Endothelial cell of umbilical vein (primary cell): ENCODE measurements at regions not wholly inside any gene's neighbourhood (a gene's known extent, or its start where the extent isn't known, plus 50 kb on each side); places are given as distances from the start of the nearest gene placed in this dataset.

Experiments
- BruUV-seq: library from RNA; stranded (reverse); fragments of 400-500 nt; replicated peaks from 2 replicates; lab custom pipeline; 2021; lab: Mats Ljungman, UMichigan
- CTCF ChIA-PET: fragments of 300-600, 350-600 bp; sonication (Branson Sonifier 250); formaldehyde crosslinking; loops from one replicate; lab custom pipeline; 2021; ENCODE audit warnings: antibody characterized with exemption, inconsistent platforms; lab: Charles Lee
- POLR2A ChIA-PET: fragments of 300-600, 350-600 bp; sonication (Branson Sonifier 250); formaldehyde crosslinking; loops from one replicate; lab custom pipeline; 2021; ENCODE audit warnings: antibody characterized with exemption, inconsistent platforms; lab: Charles Lee
- DNase-seq: peaks from one replicate; pipeline ENCODE4 v3.0.0-alpha.2; 2011; ENCODE audit warnings: low read depth, low spot score
- FAIRE-seq: peaks from 2 replicates; lab custom pipeline; 2011; peaks lifted over from hg19 to GRCh38; lab: Jason Lieb, UNC
- H2AFZ ChIP-seq: 2 replicates; pipeline ENCODE4 v1.6.0; 2012; ENCODE audit warnings: low read depth, low read length, control low read depth, inconsistent platforms
- H3K27ac ChIP-seq: 2 replicates; pipeline ENCODE4 v1.5.1; 2011; ENCODE audit warnings: low read depth, mild to moderate bottlenecking, control low read depth, low read length, moderate library complexity; ENCODE audit not compliant: insufficient read depth
- H3K27me3 ChIP-seq, 2 experiments: 2 replicates each; pipeline versions ENCODE4 v1.6.0 to v1.6.1; 2011; ENCODE audit warnings: low read length in 2 of 2, mixed read lengths in 1 of 2; ENCODE audit not compliant: control insufficient read depth in 2 of 2, insufficient read depth in 2 of 2
- H3K36me3 ChIP-seq, 2 experiments: 2 replicates in 1 of 2; 3 replicates in 1 of 2; pipeline ENCODE4 v1.5.1; 2011; ENCODE audit warnings: low read length in 2 of 2, mild to moderate bottlenecking in 1 of 2, moderate library complexity in 1 of 2; ENCODE audit not compliant: control insufficient read depth in 2 of 2, insufficient read depth in 2 of 2; ENCODE audit errors: extremely low read depth in 1 of 2
- H3K4me1 ChIP-seq: 3 replicates; pipeline ENCODE4 v1.5.1; 2011; ENCODE audit warnings: mild to moderate bottlenecking, low read length; ENCODE audit not compliant: control insufficient read depth, insufficient read depth; ENCODE audit errors: extremely low read depth
- H3K4me2 ChIP-seq: 2 replicates; pipeline ENCODE4 v1.6.1; 2011; ENCODE audit warnings: low read length, control low read depth, mixed read lengths; ENCODE audit not compliant: insufficient read depth
- H3K4me3 ChIP-seq, 3 experiments: fragments of 200-600 bp in 1 of 3; sonication (generic), shearing (Covaris generic) in 1 of 3; replicated peaks in 1 of 3; 2 replicates each; pipeline ENCODE4 v1.5.1; 2011 to 2016; ENCODE audit warnings: control low read depth in 3 of 3, low read length in 3 of 3, mild to moderate bottlenecking in 2 of 3, inconsistent platforms in 1 of 3, low read depth in 1 of 3, moderate library complexity in 1 of 3; ENCODE audit not compliant: insufficient read depth in 1 of 3
- H3K79me2 ChIP-seq: 2 replicates; pipeline ENCODE4 v1.6.0; 2012; ENCODE audit warnings: low read length, inconsistent platforms; ENCODE audit not compliant: control insufficient read depth, insufficient read depth
- H3K9ac ChIP-seq: replicated peaks from 2 replicates; pipeline ENCODE3; 2011; ENCODE audit warnings: low read length, control low read depth; ENCODE audit not compliant: insufficient read depth; ENCODE audit errors: extremely low read depth
- H3K9me1 ChIP-seq: replicated peaks from 3 replicates; pipeline ENCODE4 v1.6.0; 2011; ENCODE audit warnings: mild to moderate bottlenecking, low read length; ENCODE audit not compliant: control insufficient read depth, insufficient read depth; ENCODE audit errors: extremely low read depth
- H3K9me3 ChIP-seq: replicated peaks from 2 replicates; pipeline ENCODE4 v1.5.1; 2012; ENCODE audit warnings: low read length, inconsistent platforms; ENCODE audit not compliant: control insufficient read depth, insufficient read depth
- H4K20me1 ChIP-seq: replicated peaks from 2 replicates; pipeline ENCODE3; 2011; ENCODE audit warnings: mild to moderate bottlenecking, low read length; ENCODE audit not compliant: control insufficient read depth, insufficient read depth; ENCODE audit errors: extremely low read depth
- EZH2 ChIP-seq: IDR thresholded peaks from 2 replicates; pipeline ENCODE4 v1.6.1; 2012; ENCODE audit warnings: borderline replicate concordance, low read depth, mild to moderate bottlenecking, moderate library complexity, low read length, inconsistent platforms; ENCODE audit not compliant: severe bottlenecking
- FOS ChIP-seq: IDR thresholded peaks from 2 replicates; pipeline ENCODE4 v1.6.1; 2011; ENCODE audit warnings: mild to moderate bottlenecking, low read length, moderate library complexity, borderline replicate concordance; ENCODE audit not compliant: insufficient read depth
- GATA2 ChIP-seq: IDR thresholded peaks from 2 replicates; pipeline ENCODE4 v1.7.0; 2011; ENCODE audit warnings: low read depth, mild to moderate bottlenecking, moderate library complexity, mixed read lengths, low read length; ENCODE audit not compliant: insufficient read length, insufficient read depth
- JUN ChIP-seq: IDR thresholded peaks from 2 replicates; pipeline ENCODE4 v1.6.1; 2011; ENCODE audit warnings: borderline replicate concordance, low read depth; ENCODE audit not compliant: insufficient read length, insufficient read depth
- MYC ChIP-seq: IDR thresholded peaks from one replicate; pipeline ENCODE4 v1.6.1; 2011; ENCODE audit warnings: mild to moderate bottlenecking, low read depth, low read length
- POLR2A ChIP-seq: IDR thresholded peaks from 2 replicates; pipeline ENCODE4 v1.6.1; 2012; ENCODE audit warnings: low read depth, mild to moderate bottlenecking, control low read depth, low read length
- POLR2AphosphoS5 ChIP-seq: IDR thresholded peaks from 2 replicates; pipeline ENCODE4 v1.6.1; 2012; ENCODE audit warnings: low read depth, mild to moderate bottlenecking, control low read depth, low read length, moderate library complexity; ENCODE audit not compliant: insufficient read depth
- dilution Hi-C: fragments of 300-500 bp; cut with MboI; formaldehyde crosslinking; loops from one replicate; pipeline ENCODE4 v1.15.0; 2019; ENCODE audit warnings: low sequenced_read_pairs; ENCODE audit not compliant: extremely low pct_ligation_motif_present
- intact Hi-C: fragments of 100-400 bp; cut with micrococcal nuclease; formaldehyde crosslinking; loops from one replicate; pipeline ENCODE4 v1.10.0; 2022
- TF ChIP-seq, protein P1 (sequence below): IDR thresholded peaks from 2 replicates; pipeline ENCODE4 v1.6.1; 2011; ENCODE audit not compliant: insufficient read depth, insufficient read length
- TF ChIP-seq, protein P2 (sequence below), 2 donors: IDR thresholded peaks; 1 replicate in 1 of 2; 2 replicates in 1 of 2; pipeline ENCODE4 v1.5.1; 2011; ENCODE audit warnings: low read length in 2 of 2, mild to moderate bottlenecking in 2 of 2, moderate library complexity in 2 of 2, control low read depth in 1 of 2, inconsistent platforms in 1 of 2, low read depth in 1 of 2; ENCODE audit not compliant: insufficient read depth in 1 of 2; ENCODE audit errors: extremely low read depth in 1 of 2

DNA sequence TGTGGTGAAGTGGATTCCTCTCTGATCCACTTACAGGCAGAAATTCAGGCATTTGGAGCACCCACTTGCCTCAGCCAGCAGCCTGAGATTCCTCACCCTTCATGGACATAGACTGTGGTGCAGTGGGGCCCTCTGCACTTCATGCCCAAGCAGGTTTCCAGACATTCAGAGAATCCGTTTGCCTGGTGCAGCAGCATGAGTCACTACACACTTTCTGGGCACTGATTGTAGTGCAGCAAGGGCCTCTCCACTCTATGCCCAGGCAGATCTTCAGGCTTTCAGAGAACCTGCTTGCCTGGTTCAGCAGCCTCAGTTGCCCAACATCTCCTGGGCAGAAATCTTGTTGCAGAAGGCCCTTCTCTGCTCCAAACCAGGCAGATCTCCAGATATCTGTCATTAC is 920.9 kb downstream of the SLITRK5 start:
- Histone ChIP-seq H3K36me3 (no peaks in the 10 kb centered on the region), H3K79me2 (no peaks in the 10 kb centered on the region), H3K4me1 (no peaks in the 10 kb centered on the region), H3K9me1 (no peaks in the 10 kb centered on the region), H3K4me2 (no peak overlapping the region), H2AFZ (no peak overlapping the region), H4K20me1 (no peaks in the 10 kb centered on the region), H3K9me3 (peaks cover 8% of the 10 kb centered on the region), H3K27me3 (no peaks in the 10 kb centered on the region), H3K4me3 (no peak overlapping the region), H3K27ac (no peak overlapping the region), H3K9ac (no peak overlapping the region)
- POLR2A ChIA-PET: no interaction called here
- CTCF ChIA-PET: no interaction called here
- BruUV-seq: no TSS peak
- TF ChIP-seq, protein P1, sequence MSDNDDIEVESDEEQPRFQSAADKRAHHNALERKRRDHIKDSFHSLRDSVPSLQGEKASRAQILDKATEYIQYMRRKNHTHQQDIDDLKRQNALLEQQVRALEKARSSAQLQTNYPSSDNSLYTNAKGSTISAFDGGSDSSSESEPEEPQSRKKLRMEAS: no peak
- TF ChIP-seq POLR2A: no peak
- no peak for TF ChIP-seq FOS
- TF ChIP-seq POLR2AphosphoS5: no peak
- TF ChIP-seq JUN: no peak
- TF ChIP-seq, protein P2, sequence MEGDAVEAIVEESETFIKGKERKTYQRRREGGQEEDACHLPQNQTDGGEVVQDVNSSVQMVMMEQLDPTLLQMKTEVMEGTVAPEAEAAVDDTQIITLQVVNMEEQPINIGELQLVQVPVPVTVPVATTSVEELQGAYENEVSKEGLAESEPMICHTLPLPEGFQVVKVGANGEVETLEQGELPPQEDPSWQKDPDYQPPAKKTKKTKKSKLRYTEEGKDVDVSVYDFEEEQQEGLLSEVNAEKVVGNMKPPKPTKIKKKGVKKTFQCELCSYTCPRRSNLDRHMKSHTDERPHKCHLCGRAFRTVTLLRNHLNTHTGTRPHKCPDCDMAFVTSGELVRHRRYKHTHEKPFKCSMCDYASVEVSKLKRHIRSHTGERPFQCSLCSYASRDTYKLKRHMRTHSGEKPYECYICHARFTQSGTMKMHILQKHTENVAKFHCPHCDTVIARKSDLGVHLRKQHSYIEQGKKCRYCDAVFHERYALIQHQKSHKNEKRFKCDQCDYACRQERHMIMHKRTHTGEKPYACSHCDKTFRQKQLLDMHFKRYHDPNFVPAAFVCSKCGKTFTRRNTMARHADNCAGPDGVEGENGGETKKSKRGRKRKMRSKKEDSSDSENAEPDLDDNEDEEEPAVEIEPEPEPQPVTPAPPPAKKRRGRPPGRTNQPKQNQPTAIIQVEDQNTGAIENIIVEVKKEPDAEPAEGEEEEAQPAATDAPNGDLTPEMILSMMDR (IDR thresholded peaks at IDR 0.05; ENCODE audit: extremely low read depth in 1 of 2, insufficient read depth in 1 of 2, low read depth in 1 of 2, low read length in 2 of 2): no peak
- no peak for TF ChIP-seq EZH2
- TF ChIP-seq GATA2: no peak
- TF ChIP-seq MYC: no peak
- dilution Hi-C loops (no loop called here), intact Hi-C loops (no loop called here)
- DNase-seq (no peak), FAIRE-seq (no peak)
